ENCODE measurements at regions not wholly inside any gene's neighbourhood (a gene's known extent, or its start where the extent isn't known, plus 50 kb on each side); places are given as distances from the start of the nearest gene placed in this dataset.

DNA sequence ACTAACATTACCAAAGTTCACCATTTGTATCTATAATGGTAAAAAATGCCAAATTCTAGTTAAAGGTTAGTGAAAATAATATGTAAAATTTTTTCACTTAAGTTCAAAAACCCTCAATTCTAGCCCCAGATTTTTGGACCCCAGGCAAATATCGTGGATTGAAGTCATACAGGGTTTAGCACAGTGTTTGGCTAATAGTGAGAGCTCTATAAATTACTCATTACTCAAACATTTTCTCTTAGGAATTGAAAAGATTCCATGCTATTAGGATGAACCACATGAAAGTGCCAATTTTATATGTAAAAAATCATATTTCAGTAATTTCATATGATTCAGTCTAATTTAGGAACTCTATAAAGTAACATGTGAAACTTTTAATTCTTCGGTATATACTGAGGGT, 170.3 kb upstream of the PREP start:
- 85 to 88% methylated on average over 2 of the region's 2 CpGs for WGBS, 2 donors

DNA sequence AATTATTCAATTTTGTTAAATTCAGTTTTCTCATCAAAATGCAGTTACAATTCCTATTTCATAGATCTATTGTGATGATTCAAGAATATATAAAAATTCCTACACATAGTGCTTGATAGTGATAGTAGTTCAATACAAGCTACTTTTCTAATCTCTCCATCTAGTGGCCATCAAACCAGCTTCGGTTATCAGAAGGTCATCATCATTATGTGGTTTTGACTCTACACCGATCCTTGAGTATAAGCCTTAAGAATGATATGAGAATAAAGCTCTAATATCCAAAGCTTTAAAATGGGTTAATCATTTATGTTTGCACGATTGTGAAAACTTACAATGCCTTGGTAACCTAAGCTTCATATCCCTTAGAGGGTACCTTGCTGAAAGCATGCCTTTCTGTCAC, 167.5 kb upstream of the PREP start:
- no peaks in the 10 kb centered on the region for H3K4me1 ChIP-seq
- intact Hi-C loops (cut with DNase I) = no loop called here

More for the DNA sequence above, 170.3 kb upstream of the PREP start:
- H3K27ac ChIP-seq = no peak overlapping the region
- no peak overlapping the region for H3K4me3 ChIP-seq (replicated peaks in 1 of 3)
- no peaks in the 10 kb centered on the region for H3K36me3 ChIP-seq
- TF ChIP-seq, protein P1, sequence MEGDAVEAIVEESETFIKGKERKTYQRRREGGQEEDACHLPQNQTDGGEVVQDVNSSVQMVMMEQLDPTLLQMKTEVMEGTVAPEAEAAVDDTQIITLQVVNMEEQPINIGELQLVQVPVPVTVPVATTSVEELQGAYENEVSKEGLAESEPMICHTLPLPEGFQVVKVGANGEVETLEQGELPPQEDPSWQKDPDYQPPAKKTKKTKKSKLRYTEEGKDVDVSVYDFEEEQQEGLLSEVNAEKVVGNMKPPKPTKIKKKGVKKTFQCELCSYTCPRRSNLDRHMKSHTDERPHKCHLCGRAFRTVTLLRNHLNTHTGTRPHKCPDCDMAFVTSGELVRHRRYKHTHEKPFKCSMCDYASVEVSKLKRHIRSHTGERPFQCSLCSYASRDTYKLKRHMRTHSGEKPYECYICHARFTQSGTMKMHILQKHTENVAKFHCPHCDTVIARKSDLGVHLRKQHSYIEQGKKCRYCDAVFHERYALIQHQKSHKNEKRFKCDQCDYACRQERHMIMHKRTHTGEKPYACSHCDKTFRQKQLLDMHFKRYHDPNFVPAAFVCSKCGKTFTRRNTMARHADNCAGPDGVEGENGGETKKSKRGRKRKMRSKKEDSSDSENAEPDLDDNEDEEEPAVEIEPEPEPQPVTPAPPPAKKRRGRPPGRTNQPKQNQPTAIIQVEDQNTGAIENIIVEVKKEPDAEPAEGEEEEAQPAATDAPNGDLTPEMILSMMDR (IDR thresholded peaks at IDR 0.05) = no peak
- TF ChIP-seq POLR2A (IDR thresholded peaks at IDR 0.05) = no peak
- no peaks in the 10 kb centered on the region for H3K9me3 ChIP-seq
- DNase-seq = no peak
- intact Hi-C loops (cut with DNase I) = no loop called here
- no peaks in the 10 kb centered on the region for H3K4me1 ChIP-seq
- H3K27me3 ChIP-seq = no peaks in the 10 kb centered on the region

DNA sequence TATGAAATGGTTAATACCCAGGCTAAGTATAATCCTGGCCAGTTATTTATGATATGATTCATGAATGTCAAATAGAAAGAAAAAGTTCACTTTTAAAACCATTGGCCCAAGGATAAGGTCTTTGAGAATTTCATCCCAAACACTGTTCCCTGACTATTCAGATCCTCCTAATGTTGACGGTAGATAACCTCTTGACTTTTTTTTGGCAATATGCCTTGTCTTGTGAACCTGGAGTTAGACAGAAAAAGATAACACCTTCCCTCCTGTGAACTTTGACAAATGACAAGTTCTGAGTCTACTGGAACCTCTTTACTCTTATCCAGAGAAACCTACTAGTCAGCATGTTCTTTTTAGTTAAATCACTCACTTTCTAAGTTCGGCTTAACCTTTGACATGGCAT, 166.8 kb upstream of the PREP start:
- Histone ChIP-seq H3K9me3 (no peaks in the 10 kb centered on the region), H3K27ac (no peak overlapping the region), H3K4me3 (replicated peaks in 1 of 3) (no peak overlapping the region), H3K4me1 (no peaks in the 10 kb centered on the region), H3K27me3 (no peaks in the 10 kb centered on the region), H3K36me3 (no peaks in the 10 kb centered on the region)
- TF ChIP-seq POLR2A (IDR thresholded peaks at IDR 0.05) = no peak
- TF ChIP-seq, protein P1 (IDR thresholded peaks at IDR 0.05) = no peak
- intact Hi-C loops (cut with DNase I) = no loop called here
- no peak for DNase-seq
- 70 to 73% methylated on average over 2 of the region's 2 CpGs for WGBS, 2 donors

More for the DNA sequence above, 167.5 kb upstream of the PREP start:
- no peaks in the 10 kb centered on the region for H3K27me3 ChIP-seq
- no peak overlapping the region for H3K4me3 ChIP-seq (replicated peaks in 1 of 3)
- H3K9me3 ChIP-seq = no peaks in the 10 kb centered on the region
- TF ChIP-seq, protein P1 (IDR thresholded peaks at IDR 0.05) = no peak
- no peak for TF ChIP-seq POLR2A (IDR thresholded peaks at IDR 0.05)
- DNase-seq = no peak
- WGBS, 2 donors = 91 to 92% methylated on average over 3 of the region's 3 CpGs
- H3K36me3 ChIP-seq = no peaks in the 10 kb centered on the region
- no peak overlapping the region for H3K27ac ChIP-seq

DNA sequence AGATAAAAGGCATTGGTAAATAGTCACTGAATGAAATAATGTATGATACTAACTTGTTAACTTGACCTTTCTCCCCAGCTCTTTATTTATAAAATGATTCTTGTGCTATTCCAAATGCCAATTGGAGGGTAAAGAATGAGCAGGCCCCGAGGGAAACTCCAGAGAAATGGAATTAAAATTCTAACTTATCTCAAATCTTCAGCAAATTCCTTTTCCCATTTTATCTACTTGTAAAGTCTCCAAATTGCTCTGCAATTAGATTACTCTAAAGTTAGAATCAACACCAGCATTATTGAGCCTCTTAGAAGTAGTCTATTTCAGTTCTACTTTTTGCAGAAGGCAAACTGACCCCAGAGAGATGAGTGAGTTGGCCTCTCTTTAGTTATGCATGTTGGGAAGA, 165.9 kb upstream of the PREP start:
- DNase-seq = no peak
- no peaks in the 10 kb centered on the region for H3K36me3 ChIP-seq
- WGBS, 2 donors = 78 to 91% methylated on average over 1 of the region's 1 CpG
- H3K27ac ChIP-seq = no peak overlapping the region
- intact Hi-C loops (cut with DNase I) = no loop called here
- no peaks in the 10 kb centered on the region for H3K27me3 ChIP-seq
- no peak overlapping the region for H3K4me3 ChIP-seq (replicated peaks in 1 of 3)
- TF ChIP-seq, protein P1 (IDR thresholded peaks at IDR 0.05) = no peak
- TF ChIP-seq POLR2A (IDR thresholded peaks at IDR 0.05) = no peak
- H3K4me1 ChIP-seq = no peaks in the 10 kb centered on the region
- H3K9me3 ChIP-seq = no peaks in the 10 kb centered on the region

DNA sequence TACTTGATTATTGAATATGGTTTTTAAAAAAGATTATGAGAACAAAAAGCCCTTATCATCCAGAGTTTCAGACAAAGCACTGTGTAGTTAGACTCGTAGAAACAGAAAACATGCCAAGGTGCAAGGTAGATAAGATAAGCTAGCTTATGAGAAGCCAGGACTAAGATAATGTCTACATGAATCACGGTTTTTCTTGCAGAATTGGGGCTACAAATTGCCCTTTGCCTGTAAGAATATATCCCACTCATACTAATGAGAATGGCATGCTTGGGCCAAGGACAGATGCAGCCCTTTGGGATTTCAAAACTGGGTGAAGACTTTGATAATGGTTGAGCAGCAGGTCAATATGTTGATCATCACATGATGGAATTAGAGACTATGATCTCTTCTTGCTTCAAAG, 165.3 kb upstream of the PREP start:
- no peak overlapping the region for H3K4me3 ChIP-seq (replicated peaks in 1 of 3)
- TF ChIP-seq, protein P1 (IDR thresholded peaks at IDR 0.05) = no peak
- no peak for TF ChIP-seq POLR2A (IDR thresholded peaks at IDR 0.05)
- H3K27ac ChIP-seq = no peak overlapping the region
- H3K27me3 ChIP-seq = no peaks in the 10 kb centered on the region
- H3K36me3 ChIP-seq = no peaks in the 10 kb centered on the region
- intact Hi-C loops (cut with DNase I) = no loop called here
- no peak for DNase-seq
- no peaks in the 10 kb centered on the region for H3K9me3 ChIP-seq
- 84 to 91% methylated on average over 2 of the region's 2 CpGs for WGBS, 2 donors
- H3K4me1 ChIP-seq = no peaks in the 10 kb centered on the region

All from thyroid gland (tissue), 4 donors.